CD4-positive, alpha-beta T cell treated with Interleukin-4 for 4 hours (primary cell): ENCODE measurements at regions not wholly inside any gene's neighbourhood (a gene's known extent, or its start where the extent isn't known, plus 50 kb on each side); places are given as distances from the start of the nearest gene placed in this dataset.

Experiments
- DNase-seq: peaks from one replicate; pipeline ENCODE4 v3.0.0-alpha.2; 2020

DNA sequence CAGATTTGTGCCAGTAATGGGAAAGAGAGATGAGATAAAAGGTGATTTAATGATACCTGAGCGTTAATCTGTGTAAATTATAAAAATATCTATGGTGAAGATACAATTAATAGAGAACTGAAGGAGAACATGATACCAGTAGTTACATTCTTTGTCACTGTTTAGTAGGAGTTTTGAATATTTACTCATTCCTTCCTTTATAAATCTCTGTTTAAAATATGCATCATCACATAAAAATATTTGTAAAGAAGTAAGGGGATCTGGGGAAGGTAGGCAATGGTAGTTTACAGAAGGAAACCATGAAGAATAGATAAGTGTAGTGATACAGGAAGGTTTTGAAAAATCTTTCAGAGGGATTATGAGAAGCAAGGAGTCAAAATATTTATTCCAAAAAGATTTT is 190.6 kb upstream of the PCDH18 start:
- DNase-seq: no peak

DNA sequence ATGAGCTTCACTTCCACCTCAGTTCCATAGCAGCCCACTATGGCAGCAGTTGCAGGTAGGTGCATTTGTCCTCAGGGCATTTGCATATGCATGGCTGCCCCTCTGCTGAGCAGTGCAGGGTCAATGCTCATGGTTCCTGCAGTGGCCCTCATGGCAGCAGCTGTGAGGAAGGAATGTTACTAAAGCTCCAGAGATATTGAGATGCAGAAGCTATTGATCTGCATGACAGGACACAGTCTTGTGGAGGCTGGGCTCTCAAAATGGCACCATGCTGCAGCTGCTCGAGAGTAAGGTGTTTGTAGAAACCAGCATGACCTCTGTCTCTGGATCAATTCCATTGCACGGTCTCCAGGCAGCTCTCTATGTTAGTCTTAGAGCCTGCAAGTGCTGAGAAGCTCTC is 179.2 kb upstream of the PCDH18 start:
- no peak for DNase-seq

GRCh38 chr4:137707626-137708025 is 175.3 kb upstream of the PCDH18 start:
- no peak for DNase-seq

- DNase-seq: no peak
These were observed 174.9 kb upstream of the PCDH18 start for GRCh38 chr4:137707102-137707620.

DNA sequence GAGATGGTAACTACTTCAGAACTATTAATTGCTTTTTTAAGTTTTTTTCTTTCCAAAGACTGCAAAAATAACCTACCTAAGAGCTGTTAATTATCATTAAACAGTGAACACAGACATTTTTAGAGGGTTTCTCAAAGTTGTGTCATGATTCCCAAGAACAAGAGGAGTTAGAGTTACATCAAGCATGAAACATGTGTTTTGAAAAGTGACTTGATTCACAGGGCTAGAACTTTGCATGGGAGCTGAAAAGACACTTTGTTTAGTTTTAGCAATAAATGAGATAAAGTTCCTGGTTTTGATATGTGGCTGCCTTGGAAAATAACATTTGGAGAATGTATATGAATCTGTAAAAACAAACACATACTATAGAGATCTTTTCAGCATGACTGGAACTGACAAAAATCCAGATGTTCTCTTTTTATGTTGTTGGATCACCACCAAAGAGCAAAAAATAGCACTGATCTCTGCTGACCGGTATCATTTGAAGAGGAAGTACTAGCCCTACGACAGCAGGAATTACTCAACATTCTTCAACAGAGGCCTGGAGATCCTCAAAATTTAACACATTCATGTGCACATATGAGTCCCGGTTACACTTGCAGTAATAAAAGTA is 173.0 kb upstream of the PCDH18 start:
- DNase-seq: no peak

- DNase-seq: no peak
These were observed 170.9 kb upstream of the PCDH18 start for GRCh38 chr4:137703195-137703594.

DNA sequence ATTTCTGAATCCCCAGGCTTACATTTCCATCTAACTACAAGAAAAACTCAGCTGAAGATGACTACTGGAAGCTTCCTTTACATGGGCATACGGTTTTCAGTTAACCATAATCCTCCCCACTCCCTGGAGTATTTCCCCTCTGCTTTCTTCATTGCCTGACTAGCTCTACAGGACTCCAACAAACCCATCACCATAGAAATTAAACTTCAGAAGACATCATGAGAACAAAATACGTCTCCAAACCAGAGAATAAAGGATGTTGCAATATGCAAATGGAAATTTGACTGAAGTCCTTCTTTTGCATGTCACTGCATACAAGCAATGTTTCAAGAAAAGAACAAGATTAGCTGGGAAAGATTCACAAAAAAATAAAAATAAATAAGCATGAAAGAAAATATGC is 170.2 kb upstream of the PCDH18 start:
- no peak for DNase-seq

GRCh38 chr4:137701401-137701800 is 169.1 kb upstream of the PCDH18 start:
- DNase-seq: no peak

DNA sequence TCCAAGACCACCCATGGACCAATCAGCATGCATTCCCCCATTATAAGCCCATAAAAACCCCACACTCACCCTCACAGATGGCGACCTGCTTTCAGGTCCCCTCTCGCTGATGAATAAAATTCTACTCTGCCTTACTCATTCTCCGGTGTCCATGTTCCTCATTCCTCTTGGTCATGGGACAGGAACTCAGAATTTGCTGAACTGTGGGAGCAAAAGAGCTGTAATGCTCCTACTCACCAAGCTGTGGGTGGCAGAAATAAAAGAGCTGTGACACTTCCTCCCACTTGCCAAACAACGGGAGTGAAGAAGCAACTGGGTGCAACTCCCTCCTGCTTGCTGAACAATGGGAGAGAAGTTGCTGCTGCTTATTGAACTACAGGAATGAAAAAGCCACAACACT is 168.5 kb upstream of the PCDH18 start:
- DNase-seq: no peak

- no peak for DNase-seq
These were observed 167.8 kb upstream of the PCDH18 start for GRCh38 chr4:137700072-137700471.

- DNase-seq: no peak
These were observed 161.8 kb upstream of the PCDH18 start for GRCh38 chr4:137694138-137694537.

GRCh38 chr4:137693641-137694040 is 161.3 kb upstream of the PCDH18 start:
- DNase-seq: no peak

DNA sequence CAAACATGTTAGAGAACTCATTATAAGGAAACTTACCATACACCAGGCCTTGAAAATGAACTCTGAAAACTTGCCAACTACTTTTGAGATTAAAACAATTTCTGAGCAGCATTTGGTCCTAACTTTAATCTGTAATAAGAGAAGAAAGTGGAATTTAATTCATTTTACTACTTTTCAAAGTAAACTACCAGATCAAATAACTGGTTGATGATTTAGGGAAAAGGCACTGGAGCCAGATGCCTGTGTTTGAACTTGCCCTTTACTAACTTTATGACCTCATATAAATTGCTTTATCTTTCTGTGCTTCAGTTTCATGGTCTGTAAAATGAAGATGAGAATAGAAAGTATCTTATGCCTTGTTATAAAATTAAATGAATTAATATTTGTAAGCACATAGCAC is 159.9 kb upstream of the PCDH18 start:
- DNase-seq: no peak

GRCh38 chr4:137688651-137689050 is 156.4 kb upstream of the PCDH18 start:
- no peak for DNase-seq

DNA sequence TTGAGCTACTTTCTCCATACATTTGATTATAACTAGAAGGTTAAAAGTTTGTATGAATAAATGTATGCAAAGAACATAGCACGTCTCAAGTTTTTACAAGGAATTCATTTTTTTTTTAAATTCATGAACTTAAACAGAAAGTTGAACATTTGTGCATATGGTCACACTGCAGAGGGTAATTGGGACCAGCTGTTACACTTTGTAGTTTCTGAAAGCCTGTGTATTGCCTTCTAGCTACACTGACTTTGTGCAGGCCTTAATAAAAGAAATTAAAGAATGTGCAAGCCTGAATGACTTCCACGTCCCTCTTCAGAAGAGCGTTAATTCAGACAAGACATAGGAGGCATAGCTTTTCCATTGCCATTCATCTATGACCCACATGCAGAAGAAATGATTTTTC is 153.1 kb upstream of the PCDH18 start:
- DNase-seq: no peak

- no peak for DNase-seq
These were observed 148.8 kb upstream of the PCDH18 start for GRCh38 chr4:137681081-137681480.

GRCh38 chr4:137678796-137679195 is 146.5 kb upstream of the PCDH18 start:
- DNase-seq: no peak

DNA sequence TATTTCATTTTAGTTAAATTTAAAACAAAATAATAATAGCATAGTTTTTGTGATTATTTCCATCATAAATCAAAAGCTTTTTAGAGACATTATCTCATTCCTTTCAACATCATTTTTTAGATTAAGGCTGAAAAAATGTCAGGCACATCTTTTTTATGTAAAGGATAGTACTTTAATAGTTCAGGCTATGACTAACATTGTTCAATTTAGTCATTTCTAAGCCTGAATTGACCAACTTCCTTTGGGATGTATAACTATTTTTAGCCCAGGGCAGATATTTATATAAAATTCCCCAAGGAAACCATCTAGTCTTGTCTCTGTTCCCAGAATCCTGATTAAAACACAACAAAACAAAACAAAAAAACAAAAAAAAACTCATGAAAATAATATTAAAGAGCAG is 145.6 kb upstream of the PCDH18 start:
- no peak for DNase-seq

DNA sequence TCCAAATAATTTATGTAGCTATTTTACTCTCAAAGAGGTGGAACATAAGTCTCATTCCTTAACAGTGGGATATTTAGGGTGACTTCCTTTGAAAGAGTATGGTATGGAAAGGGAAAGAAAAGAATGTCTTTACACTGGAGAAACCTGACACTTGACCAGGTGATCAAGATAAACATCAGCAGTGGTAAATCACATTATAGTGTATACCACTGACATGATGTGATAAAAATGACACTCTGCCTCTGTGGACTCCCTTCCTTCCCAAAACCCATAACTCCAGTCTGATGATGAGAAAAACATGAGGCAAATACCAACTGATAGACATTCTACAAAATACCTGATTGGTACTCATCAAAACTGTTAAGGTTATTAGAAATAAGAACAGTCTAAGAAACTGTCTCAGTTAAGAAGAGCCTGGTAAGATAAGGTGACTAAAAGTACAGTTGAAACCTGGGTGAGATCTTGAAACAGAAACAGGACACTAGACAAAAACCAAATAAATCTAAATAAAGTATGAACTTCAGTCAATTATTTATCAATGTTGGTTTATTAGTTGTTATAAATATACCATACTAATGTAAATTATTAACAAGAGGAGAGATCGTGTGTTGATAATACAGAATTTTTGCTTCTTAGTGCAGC is 144.2 kb upstream of the PCDH18 start:
- no peak for DNase-seq

DNA sequence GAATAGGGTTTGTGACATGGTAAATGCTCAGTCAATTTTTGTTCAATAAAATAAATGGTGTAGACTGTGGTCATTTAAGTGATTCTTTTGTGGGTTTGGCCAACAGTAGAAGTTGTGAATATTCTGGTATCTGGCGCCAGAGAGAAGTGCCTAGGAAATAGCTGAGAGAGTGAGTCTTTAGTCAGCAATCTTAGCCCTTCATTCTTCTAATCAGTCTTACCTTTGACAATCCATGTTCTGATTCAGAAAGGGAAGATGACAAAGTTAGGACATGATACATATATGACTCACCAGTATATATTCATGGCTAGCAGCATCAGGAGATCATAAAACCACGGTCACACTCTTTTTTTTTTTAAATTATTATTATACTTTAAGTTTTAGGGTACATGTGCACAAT is 141.8 kb upstream of the PCDH18 start:
- DNase-seq: no peak

- DNase-seq: no peak
These were observed 136.7 kb upstream of the PCDH18 start for GRCh38 chr4:137668885-137669545.

DNA sequence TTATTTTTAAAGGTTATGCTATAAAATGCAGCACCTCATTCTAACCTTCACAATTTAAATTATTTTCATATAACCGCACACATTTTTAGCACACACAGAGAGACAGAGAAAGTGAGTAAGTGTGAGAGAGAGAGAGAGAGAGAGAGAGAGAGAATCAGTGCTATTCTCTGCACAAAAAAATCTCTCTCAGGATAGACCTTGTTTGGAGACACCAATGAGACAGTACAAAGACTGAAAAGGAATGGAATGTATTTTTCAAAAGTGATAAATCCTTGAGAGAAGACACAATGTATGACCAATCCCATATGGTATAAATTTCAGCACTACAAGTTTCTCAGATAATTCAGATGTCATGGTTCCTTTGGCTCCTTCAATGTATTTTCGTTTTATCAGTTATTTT is 132.1 kb upstream of the PCDH18 start:
- DNase-seq: no peak

DNA sequence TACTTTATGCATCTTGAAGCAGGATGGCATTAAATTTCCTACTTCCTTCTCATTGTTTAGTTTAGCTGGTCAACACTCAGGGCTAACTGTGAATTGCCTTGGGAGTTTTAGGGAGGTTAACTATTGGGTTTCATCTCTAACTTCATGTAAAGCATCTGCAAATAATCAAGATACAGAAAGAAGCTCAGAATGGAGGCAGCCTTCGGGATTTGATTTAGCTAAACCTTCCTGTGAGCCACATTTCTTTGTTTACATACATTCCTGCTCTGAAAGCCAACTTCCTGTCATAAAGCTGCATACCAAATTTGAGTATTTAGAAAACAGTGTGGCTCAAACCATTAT is 131.7 kb upstream of the PCDH18 start:
- no peak for DNase-seq

GRCh38 chr4:137663251-137664045 is 131.2 kb upstream of the PCDH18 start:
- no peak for DNase-seq
